ENCODE measurements at regions not wholly inside any gene's neighbourhood (a gene's known extent, or its start where the extent isn't known, plus 50 kb on each side); places are given as distances from the start of the nearest gene placed in this dataset.

GRCh38 chr6:14704383-14705271 is 541.2 kb upstream of the JARID2 start:
- Histone ChIP-seq H3K27me3 (ENCODE audit: insufficient read depth, low read length) (no peaks in the 10 kb centered on the region), H3K4me1 (ENCODE audit: insufficient read depth, low read length) (peaks cover 38% of the 10 kb centered on the region), H3K4me2 (ENCODE audit: low read length) (no peak overlapping the region), H3K27ac (ENCODE audit: low read depth, low read length) (peak overlapping the region; percentile 95), H3K79me2 (ENCODE audit: insufficient read depth, low read length) (no peaks in the 10 kb centered on the region), H4K20me1 (ENCODE audit: insufficient read depth, low read length) (no peaks in the 10 kb centered on the region), H3K9ac (ENCODE audit: low read length) (peak overlapping the region; percentile 84), H3K9me3 (ENCODE audit: insufficient read depth, low read depth, low read length) (no peaks in the 10 kb centered on the region), H3K36me3 (ENCODE audit: insufficient read depth, low read length) (no peaks in the 10 kb centered on the region), H3K4me3 (ENCODE audit: insufficient read depth, low read depth, low read length) (no peak overlapping the region), H2AFZ (ENCODE audit: low read depth, low read length) (no peak overlapping the region)
- Mint-ChIP-seq H3K27me3 (ENCODE audit: low read depth, unreplicated experiment) (no peaks in the 10 kb centered on the region), H3K9me3 (ENCODE audit: unreplicated experiment) (peaks cover 5% of the 10 kb centered on the region), H3K36me3 (ENCODE audit: low read depth, unreplicated experiment) (no peaks in the 10 kb centered on the region), H3K4me3 (ENCODE audit: unreplicated experiment) (peak overlapping the region; percentile 15), H3K4me1 (ENCODE audit: low read depth, unreplicated experiment) (peaks cover 46% of the 10 kb centered on the region), H3K27ac (ENCODE audit: unreplicated experiment) (peak overlapping the region; percentile 20)
- DNase-seq (ENCODE audit: low read depth): no peak
- TF ChIP-seq EZH2 (IDR thresholded peaks at IDR 0.05; ENCODE audit: insufficient read depth, low read length) (no peak), CTCF (IDR thresholded peaks at IDR 0.05; ENCODE audit: insufficient read depth, low read depth, low read length) (no peak)
- FAIRE-seq: no peak

- no peak overlapping the region for H3K4me3 ChIP-seq (ENCODE audit: insufficient read depth, low read depth, low read length)
- no peaks in the 10 kb centered on the region for H3K9me3 Mint-ChIP-seq (ENCODE audit: unreplicated experiment)
- DNase-seq (ENCODE audit: low read depth) (no peak), FAIRE-seq (no peak)
- H3K27ac ChIP-seq (ENCODE audit: low read depth, low read length): peak overlapping the region; percentile 95
- peak overlapping the region; percentile 39 for H3K4me2 ChIP-seq (ENCODE audit: low read length)
- H3K36me3 ChIP-seq (ENCODE audit: insufficient read depth, low read length): no peaks in the 10 kb centered on the region
- H2AFZ ChIP-seq (ENCODE audit: low read depth, low read length): peak overlapping the region; percentile 2
- no peak for TF ChIP-seq CTCF (IDR thresholded peaks at IDR 0.05; ENCODE audit: insufficient read depth, low read depth, low read length)
- TF ChIP-seq EZH2 (IDR thresholded peaks at IDR 0.05; ENCODE audit: insufficient read depth, low read length): no peak
- H3K4me1 Mint-ChIP-seq (ENCODE audit: low read depth, unreplicated experiment): peaks cover 52% of the 10 kb centered on the region
- no peaks in the 10 kb centered on the region for H3K79me2 ChIP-seq (ENCODE audit: insufficient read depth, low read length)
- H3K9ac ChIP-seq (ENCODE audit: low read length): peak overlapping the region; percentile 84
- H3K36me3 Mint-ChIP-seq (ENCODE audit: low read depth, unreplicated experiment): no peaks in the 10 kb centered on the region
- no peaks in the 10 kb centered on the region for H3K27me3 ChIP-seq (ENCODE audit: insufficient read depth, low read length)
- H4K20me1 ChIP-seq (ENCODE audit: insufficient read depth, low read length): no peaks in the 10 kb centered on the region
- H3K27ac Mint-ChIP-seq (ENCODE audit: unreplicated experiment): peak overlapping the region; percentile 93
- no peaks in the 10 kb centered on the region for H3K27me3 Mint-ChIP-seq (ENCODE audit: low read depth, unreplicated experiment)
- H3K4me1 ChIP-seq (ENCODE audit: insufficient read depth, low read length): peaks cover 43% of the 10 kb centered on the region
- H3K9me3 ChIP-seq (ENCODE audit: insufficient read depth, low read depth, low read length): no peaks in the 10 kb centered on the region
- H3K4me3 Mint-ChIP-seq (ENCODE audit: unreplicated experiment): no peak overlapping the region
These were observed 540.0 kb upstream of the JARID2 start for GRCh38 chr6:14705841-14706377.
